Renal cortical epithelial cell (primary cell): ENCODE measurements at regions not wholly inside any gene's neighbourhood (a gene's known extent, or its start where the extent isn't known, plus 50 kb on each side); places are given as distances from the start of the nearest gene placed in this dataset.

Experiments
- DNase-seq: peaks from one replicate; pipeline ENCODE4 v3.0.0-alpha.2; 2011; ENCODE audit warnings: low read depth

GRCh38 chr4:20302336-20302735, 50.6 kb downstream of the SLIT2 start:
- DNase-seq = no peak

DNA sequence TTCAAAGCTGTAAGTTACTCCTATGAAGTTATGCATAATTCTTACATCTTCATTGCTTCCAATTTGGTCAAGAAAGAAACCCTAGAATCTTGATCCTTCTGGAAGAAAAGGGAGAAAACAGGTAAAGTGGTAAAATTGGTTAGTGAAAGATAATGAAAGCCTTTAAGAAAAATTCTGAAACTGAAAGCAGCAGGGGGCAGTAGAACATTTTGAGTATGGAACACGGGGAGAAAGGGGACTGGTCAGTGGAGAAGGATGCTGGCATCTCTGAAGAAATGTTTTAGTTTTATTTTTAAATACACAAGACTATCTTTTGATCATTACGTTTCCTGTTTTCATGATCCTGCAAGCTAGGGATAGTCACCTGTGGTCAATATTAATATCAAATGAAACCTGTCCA, 54.3 kb downstream of the SLIT2 start:
- peak; percentile 62 for DNase-seq

DNA sequence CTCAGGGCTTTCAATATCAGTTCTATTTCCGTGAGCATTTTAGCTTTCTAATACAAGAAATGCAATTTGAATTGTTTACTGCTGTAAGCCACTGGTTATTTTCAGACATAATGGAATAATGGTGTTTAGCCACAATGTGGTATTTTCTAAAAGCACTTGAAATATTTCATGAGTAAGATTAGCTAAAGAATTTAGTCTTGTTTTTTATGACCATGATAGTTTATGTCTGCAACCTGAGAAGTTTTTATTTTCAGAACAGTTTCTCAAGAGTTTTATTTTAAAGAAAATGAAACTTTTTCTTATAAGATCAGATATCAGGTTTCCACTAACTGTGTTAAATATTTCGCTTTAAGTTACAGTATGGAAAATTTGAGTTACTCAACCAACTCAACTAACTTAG, 60.2 kb downstream of the SLIT2 start:
- no peak for DNase-seq

DNA sequence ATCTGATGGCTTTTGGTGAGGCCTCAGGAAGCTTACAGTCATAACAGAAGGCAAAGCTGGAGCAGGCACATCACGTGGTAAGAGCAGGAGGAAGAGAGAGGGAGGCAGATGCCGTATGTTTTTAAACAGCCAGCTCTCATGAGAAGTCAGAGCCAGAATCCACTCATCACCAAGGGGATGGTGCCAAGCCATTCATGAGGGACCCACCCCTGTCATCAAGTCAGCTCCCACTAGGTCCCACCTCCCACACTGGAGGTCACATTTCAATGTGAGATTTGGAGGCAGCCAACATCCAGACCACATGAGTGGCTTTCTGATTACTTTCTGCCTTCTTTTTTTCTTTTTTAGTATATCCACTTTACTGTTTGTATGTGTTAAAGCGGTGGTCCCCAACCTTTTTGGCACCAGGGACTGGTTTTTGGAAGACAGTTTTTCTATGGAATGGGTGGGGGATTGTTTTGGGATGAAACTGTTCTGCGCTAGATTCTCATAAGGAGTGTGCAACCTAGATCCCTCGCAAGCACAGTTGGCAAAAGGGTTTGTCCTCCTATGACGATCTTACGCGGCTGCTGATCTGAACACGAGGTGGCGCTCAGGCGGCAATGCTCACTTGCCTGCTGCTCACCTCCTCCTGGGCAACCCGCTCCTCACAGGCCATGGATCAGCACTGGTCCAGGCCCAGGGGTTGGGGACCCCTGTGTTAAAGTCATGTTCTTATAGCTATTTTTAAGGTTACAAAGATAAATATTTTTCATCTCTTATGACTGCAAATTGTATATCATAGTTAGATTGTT, 61.7 kb downstream of the SLIT2 start:
- no peak for DNase-seq

GRCh38 chr4:20317424-20317985, 65.8 kb downstream of the SLIT2 start:
- no peak for DNase-seq

DNA sequence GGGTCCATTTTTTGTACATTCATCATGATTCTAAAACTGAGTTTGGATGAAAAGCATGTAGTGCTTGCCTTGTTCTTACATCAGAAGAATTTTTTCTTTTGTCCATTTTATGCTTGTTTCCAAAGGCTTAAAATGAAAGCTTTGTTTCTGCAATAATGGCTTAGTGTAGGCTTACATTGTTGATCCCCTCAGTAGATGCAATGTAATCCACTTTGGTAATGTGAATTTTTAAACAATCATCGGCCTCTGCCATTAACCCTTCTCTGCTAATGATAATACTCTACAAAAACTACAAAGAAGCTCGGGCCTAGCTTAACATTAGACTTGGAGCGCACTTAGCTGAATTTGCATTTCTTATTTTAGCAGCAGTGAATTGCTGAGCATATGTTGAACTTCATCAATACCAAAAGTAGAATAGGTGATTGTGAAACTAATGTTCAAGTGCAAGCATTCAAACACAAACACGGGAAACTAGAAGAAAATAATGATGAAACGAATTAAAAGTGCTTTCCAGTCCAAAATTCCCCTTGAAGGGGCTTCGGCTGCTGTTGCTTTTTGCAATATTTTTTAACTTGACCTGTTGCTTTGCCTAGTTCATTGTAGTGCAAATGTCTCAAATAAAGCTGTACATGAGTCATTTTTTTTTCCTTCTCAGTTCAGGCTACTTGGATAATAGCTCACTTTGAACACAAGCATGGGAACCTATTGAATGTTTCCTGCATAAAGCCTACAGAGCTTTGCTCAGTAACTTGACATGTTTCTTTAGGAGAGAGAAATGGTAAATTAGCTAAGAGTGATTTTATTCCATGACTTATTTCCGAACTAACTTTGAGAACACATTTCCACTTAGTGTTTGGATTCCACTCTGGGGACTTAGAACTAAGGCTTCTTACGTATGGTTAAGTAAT, 66.5 kb downstream of the SLIT2 start:
- no peak for DNase-seq

- no peak for DNase-seq
These were observed 67.2 kb downstream of the SLIT2 start for GRCh38 chr4:20318909-20319277.

DNA sequence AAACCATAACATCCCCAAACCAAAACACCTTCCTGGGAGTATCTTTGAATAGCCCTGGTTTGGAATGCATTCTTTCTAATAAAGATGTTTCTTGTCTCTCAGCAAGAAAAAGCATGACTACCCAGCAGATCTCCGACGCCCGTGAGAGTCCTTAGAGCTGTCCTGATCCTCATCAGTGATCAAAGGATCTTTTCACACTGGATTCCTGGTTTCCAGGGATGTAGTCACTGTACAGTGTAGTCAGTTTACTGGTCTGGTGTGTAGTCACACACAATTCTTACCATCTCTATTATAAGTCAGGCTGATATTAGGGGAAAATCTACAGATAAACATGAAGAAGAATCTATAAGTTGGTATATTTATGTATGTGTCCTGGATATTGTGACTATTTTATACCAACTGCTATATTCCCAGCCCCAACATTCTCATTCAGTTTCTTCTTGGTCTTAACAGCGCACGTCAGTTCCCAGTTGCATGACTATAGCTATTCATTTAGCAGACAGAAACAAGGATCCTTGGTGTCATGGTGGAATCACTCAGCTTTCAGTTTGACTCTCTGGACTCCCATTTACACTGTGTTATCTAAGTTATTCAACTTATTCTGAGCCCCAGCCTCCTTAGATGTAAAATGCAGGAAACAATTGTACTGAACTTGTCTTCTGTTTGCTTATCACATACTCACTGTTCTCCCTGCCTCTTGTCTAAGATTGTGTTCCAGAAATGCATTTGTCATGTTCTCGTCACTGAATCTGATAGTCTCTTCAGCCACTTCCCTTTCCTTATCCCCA, 68.3 kb downstream of the SLIT2 start:
- DNase-seq = peak; percentile 65

DNA sequence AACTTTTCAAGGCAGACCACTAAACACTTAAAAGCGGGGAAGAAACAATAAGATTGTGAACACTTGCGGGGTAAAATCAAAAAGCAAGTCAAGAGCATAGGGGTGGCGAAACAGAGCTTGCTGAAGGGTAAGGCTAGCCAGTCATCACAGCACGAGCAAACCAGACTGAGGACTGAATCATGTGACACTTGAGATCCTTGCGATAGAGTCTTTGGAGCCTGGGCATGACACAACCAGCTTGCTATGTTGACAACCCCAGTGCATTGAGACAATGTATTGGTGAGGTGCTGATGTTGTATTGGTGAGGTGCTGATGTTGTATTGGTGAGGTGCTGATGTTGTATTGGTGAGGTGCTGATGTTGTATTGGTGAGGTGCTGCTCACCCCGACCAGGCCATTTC, 72.3 kb downstream of the SLIT2 start:
- no peak for DNase-seq

GRCh38 chr4:20326460-20326859, 74.8 kb downstream of the SLIT2 start:
- no peak for DNase-seq

DNA sequence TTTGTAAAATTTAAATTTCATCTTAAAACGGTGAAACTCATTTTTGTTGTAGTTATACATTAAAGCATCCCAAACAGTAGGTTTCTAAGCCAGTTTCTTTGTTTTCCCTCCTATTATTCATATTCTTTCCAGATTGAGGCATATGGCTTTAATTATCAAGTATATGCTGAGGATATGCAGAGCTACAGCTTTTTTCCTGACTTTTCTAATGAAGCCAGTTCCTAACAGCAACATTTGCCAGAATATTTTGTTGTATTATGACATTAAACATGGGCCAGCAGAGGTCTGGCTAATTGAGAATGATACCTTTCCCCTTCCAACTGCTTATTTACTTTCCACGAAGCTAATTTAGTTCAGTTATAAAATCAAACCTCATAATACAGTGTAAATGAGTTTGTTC, 75.3 kb downstream of the SLIT2 start:
- DNase-seq = no peak

DNA sequence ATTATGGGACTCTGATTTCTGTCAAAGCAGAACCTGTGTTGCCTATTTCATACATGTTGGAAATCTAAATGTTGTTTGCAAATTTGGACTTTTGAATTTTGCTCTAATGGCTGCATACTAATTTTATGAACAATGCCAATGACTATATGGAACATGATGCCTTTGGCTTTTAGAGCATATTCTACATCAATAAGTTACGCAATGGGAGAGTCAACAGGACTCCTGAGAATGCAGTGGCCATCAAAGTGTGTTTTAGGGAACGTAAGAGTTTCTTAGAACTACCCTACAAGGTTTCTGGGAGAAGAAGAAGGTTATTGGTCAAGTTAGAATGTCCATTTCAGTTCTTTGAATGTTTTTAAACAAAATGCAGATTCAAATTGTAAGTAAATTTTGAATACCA, 76.1 kb downstream of the SLIT2 start:
- no peak for DNase-seq

GRCh38 chr4:20331642-20332041, 79.9 kb downstream of the SLIT2 start:
- no peak for DNase-seq

DNA sequence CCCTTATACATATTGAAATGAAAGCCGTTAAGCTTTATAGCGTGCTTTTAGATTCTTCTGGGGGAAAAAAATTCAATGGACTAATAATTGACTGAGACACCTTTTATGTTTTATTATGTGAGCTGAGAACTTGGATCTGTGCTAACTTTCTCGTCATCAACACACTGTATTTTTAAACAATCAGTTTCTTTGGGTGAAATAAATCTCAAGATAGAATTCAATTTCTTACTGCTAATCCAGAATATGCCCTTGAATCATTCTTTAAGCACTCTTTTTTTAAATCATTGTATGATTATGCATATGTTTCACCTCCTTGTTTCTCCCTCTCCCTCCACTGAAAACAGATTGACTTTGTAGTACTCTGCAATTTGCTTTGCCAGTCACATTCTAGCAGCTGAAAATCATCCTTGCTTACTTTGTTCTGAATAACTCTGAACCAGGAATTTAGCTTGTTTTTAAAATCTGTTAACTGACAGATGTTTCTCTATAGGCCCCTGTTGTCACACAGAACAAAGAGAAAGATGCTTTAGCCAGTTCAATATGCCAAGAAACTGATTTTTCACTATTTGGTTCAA, 81.5 kb downstream of the SLIT2 start:
- no peak for DNase-seq

- DNase-seq = peak; percentile 66
These were observed 85.6 kb downstream of the SLIT2 start for GRCh38 chr4:20337261-20337664.

DNA sequence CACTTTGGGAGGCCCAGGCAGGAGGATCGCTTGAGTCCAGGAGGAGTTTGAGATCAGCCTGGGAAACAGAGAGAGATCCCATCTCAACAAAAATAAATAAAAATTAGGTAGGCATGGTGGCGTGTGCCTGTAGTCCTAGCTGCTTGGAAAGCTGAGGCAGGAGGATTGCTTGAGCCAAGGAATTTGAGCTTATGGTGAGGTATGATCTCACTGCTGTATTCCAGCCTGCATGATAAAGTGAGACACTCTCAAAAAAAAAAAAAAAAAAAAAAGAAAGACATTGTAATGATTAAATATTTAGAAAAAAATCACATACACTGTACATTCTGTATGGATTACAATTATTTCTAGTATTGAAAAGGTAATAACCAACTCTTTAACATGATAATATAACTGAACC, 87.1 kb downstream of the SLIT2 start:
- no peak for DNase-seq

DNA sequence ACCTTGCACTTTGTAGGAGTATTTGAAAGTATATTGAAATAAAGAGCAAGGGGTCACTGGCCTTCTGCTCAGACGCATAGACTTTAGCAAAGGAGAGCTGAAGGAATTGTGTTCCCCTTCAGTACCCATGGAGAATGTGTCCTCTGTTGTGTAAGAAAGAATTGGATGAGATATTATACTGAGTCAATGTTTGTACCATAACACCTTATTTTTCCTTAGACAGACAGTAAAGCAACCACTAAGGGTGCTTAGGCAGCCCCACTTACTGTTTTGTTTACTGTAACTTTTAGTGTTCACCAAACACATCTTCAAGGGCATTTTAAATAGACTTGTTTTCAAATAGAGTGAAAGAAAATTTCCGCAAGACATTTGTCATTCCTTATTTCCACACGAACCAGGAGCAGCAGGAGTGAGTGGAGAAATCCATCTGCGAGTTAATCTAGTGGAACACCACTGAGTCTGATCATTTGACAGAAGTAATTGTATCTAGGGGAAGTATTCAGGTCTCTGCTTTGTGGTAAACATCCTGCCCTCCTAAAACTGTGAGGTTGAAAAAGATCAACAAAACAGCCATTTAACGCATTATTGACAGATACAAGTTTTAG, 89.5 kb downstream of the SLIT2 start:
- peak; percentile 94 for DNase-seq

- no peak for DNase-seq
These were observed 95.8 kb downstream of the SLIT2 start for GRCh38 chr4:20347531-20347930.

DNA sequence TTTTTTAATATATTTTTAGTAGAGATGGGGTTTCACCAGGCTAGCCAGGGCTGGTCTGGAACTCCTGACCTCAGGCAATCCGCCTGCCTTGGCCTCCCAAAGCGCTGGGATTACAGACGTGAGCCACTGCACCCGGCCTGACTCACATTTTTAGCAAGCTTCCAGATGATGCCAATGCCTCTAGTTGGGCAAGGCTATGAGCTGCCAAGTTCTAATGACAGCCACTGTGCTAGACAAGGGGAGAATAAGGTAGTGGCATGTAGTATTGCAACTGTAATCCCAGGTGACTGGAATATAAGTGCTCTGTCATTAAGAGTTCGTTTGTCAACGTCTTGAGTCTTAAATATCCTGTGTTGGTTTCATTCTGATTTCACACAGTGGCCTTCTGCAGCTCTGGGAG, 96.7 kb downstream of the SLIT2 start:
- no peak for DNase-seq

DNA sequence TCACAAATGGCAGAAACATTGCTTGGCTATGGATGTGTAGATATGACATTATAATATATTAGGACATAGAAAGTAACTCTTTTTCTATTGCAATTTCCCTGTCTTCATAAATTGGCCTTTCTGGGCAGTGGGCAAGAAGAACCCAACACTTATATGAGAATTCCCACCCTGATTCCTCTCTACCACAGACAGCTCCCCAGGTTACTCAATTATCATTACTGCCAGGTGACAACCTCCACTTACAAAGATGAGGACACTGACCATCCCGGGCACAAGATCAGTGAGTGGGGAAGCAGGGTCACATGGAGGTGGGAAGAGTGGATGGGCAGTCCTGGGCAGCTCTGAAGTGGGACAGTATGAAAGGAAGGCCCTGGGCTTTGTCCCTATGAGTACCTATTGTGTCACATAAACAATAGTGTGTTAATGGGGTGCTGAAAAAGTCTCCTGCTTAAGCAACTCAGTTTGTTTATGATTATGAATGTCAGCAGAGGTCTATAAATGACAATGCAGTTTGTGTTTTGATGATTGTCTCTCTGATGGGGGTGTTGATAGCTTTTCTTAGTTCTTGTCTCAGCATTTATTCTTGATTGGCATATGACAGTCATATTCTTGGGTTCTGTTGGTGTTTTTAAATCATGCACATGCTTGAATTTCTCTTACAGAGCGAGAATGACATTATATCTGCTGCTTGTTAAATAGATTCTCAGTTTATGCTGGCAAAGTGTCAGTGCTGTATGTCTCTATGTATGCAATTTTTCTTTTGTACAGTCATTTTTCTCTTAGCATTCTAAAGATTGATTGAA, 99.9 kb downstream of the SLIT2 start:
- no peak for DNase-seq

- no peak for DNase-seq
These were observed 100.4 kb downstream of the SLIT2 start for GRCh38 chr4:20352163-20352431.
